NCI-H2029 (cell line): ENCODE measurements at regions not wholly inside any gene's neighbourhood (a gene's known extent, or its start where the extent isn't known, plus 50 kb on each side); places are given as distances from the start of the nearest gene placed in this dataset.
A peak's percentile ranks its signal among the peaks of the same experiment; 100 is the strongest.

Source experiments
- DNase-seq: peaks from one replicate; lab custom pipeline; 2025; lab: John Stamatoyannopoulos, UW

DNA sequence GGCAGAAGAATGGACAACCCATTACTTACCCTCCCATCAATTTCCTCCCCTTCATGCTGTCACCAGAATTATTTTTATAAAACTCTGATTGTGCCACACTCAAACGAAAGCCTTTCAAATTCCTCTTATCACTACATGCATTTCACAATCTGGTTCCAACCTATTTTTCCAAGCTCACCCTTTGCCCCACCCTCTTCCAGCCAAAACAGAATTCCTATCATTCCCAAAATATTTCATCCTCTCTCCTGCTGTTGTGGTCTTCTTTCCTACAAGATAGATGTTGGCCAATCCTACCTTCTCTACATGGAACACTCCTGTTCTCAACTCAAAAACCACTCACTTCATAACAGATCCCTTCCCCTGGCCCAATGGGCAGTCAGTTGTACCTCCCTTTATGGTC lies 111.5 kb downstream of the ELAPOR2 start:
- DNase-seq = no peak

DNA sequence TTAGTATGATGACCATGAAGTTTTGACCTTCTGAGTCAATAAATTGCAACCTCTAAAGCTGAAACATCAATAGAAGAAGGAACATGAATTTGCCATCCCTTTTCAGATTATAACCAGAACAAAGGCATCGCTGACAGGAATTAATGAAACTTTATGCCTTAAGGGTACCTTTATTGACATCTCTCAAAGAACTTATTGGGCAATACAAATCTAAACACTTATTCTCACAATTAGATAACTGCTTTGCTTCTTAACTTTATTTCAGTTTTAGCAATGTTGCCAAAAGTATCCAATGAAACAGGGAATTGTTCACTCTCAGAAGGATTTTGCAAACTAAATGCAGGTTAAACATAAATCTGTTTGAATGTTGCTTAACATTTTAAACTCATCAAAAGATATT lies 116.0 kb downstream of the ELAPOR2 start:
- DNase-seq = no peak

DNA sequence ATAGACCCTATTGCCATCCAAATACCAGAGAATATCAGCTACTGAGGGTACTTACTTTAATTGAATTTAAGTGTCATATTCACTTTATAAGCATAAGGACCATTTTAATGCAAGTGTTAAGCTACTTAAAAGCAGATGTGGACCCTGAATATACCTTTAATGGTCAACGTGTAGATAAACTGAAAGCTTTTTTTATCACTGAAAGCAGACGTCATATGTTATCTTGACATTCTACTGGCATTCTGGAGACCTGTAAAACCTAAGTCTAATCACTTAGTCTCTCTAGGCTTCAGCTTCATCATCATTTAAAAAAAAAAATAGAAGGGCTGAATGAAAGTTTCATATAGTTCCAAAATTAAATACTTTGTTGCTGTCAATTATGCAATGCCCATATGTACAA lies 116.5 kb downstream of the ELAPOR2 start:
- DNase-seq = no peak

DNA sequence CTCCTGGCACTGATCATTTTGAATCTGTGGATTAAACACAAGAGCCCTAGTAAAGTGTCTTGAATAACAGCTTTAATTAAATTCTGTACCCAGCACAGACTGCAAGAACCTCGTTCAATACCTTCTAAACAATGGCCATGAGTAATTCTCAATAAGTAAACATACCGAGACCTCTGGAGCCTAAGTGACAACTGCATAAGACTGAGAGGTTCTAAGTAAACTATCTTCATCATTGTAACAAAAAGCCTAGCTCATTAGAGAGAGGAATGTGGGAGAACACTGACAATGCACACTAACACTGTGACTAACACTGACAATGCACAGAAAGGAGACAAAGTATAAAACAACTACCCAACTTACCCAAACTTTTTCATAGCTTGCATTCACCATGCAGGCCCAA lies 117.4 kb downstream of the ELAPOR2 start:
- DNase-seq = no peak

DNA sequence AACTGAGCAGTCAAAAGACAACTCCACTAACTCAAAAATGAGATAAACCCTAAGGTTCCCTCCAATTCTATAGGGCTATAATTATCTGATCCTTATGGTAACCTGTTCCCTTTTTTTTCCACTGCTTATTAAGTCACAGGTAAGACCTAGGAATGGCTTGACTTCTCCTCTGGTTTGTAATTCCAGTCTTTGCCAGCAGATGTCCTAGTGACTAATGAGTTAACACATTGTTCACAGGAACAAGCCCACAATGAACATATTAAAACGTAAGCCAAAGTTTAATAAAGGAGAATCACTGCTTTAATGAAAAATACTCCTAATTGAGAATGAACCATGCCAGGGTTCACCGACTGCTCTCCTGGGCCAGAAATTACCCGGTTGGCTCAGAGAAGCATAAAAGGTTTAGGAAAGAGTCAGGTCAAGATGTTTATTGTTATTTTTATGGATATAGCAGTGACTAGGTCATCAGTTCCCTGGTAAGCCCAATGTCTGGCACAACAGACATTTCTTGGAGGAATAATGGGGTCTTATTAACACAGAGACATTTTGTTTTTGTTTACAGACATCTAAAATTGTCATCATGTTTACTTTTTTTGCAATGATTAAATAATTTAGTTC lies 120.1 kb downstream of the ELAPOR2 start:
- DNase-seq = peak; percentile 57

DNA sequence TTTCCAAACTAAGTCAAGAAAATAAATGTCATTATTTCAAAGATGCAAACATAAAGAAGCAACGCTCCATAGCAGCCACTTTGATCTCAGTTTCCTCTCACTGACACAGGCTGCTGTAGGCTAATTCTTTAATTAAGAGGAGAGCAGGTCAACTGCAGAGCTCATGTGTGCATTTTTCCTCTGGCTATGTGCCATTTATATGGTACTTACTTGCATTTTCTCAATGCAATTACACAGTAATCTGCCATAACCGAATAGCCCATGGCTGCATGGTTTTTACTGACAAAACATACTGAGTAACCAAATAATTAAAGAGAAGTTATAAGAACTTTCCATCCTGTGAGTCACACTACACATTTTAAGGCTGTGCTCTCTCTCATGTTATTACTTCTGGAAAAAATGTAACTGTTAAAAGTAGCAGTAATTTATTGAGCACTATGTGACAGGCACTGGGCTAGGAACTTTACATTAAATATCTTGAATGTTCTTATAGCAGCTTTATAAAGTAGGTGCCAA lies 122.0 kb downstream of the ELAPOR2 start:
- no peak for DNase-seq

DNA sequence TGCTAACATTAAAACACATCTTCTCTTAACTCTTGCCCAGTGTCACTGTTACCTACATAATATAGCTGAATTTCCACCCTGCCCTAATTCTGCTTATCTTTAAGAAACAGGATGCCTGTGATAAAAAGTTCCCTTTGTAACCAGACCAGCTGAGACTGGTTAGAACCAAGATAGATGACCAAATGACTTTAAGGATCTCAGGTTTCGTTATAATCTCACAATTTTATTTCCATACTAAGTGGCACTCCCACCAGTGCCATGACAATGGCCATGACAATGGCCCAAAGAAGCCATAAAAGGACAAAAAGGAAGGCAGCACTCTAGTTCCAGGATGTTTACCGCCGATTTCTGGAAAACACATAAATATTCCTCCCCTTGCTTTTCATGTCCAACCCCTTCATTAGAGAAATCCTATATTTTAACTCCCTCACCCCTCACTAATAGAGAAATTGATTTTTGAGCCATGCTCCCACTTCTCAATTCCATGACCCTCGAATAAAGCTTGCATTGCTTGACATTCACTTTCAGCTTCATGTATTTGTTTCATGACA lies 126.1 kb downstream of the ELAPOR2 start:
- DNase-seq = no peak

DNA sequence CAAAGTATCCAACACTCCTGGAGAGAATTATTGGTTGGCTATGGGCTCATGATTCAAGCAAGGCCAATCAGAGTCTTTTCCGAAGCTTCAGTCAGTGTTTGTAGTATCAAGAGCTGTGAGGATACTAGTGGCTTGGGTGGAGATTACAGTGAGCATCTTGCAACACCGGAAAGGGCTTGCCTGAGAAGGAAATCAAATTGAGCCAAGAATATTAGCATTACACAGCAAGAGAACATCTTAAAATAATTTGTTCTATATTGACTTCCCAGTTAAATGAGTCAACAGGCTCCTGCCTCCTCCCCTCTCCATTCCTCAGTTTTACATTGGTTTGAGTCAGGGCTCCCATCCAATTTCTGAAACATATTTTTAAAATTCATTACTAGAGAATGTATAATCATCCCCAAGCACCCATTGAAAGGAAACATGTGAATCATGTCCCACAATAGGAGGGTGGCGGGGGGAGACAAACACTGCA lies 127.4 kb downstream of the ELAPOR2 start:
- DNase-seq = no peak

DNA sequence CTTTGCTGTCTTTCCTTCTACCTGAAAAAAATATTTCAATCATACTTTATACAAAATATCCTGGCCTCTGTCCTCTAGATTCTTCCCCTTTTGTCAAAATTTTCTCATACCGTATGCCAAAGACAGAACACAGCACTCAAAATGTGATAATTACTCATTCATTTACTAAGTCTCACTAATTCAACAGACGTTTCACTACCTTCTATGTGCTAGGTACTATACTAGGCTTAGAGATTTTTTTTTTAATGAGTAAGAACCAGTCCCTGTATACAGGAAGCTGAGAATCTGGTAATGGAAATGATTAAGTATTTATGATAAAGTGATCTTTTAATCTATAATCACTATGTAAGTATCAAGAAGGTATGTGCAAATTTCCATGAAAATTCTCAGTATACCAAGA lies 128.0 kb downstream of the ELAPOR2 start:
- DNase-seq = no peak

DNA sequence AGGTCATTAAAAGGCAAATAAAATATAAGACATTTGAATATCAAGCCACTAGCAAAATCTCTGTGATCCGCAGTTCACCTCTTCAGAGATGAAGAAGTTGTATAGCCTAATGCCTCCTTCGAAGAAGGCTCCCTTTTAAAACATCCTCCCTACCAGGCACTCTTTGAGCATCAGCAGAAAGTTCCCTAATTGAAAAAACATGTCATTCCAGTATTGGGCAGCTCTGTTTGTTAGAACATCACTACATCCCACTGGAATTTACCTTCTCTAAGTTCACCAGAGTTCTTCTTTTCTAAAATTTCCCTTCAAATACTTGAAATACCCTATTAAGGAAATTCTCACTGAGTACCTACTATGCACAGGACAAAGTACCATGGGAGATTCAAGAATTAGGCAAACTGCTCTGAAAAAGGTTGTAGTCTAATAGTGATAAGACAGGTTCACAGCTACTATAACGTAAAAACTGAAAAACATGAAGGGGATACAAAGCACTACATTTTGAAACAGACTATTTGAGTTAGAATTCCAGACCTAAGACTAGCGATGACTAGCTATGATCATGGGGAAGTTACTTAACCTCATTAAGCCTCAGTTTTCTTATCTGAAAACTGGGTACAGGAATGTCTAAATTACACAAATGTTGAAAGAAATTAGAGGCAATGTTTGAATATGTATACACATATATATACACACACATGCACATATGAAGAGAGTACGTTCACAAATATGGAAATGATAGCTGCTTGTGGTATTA lies 128.7 kb downstream of the ELAPOR2 start:
- no peak for DNase-seq

DNA sequence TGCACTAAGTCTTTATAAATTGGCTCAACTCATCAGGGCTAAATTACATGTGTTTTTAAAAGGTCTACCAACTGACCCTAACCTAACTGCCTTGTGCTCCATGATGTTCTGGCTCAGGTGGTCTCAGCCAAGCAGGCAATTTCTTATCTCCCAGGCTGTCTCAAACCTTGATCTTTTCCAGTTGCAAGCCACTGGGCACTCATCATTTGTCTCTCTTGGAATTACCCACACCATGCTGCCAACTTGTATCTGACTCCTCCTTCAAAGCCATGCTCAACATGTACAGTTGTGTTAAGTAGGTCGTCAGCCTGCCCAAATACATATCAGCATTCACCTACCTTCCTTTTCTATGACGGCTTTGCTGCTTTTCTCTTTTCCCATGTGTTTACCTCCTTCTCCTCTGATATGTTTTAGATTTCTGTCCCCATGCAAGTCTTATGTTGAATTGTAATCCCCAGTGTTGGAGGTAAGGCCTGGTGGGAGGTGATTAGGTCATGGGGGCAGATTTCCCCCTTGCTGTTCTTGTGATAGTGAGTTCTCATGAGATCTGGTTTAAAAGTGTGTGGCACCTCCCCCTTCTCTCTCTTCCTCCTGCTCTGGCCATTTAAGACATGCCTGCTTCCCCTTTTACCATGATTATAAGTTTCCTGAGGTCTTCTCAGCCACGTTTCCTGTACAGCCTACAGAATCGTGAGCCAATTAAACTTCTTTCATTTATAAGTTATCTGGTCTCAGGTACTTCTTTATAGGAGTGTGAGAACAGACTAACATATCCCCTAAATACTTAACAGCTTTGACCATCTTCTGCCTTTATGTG lies 130.0 kb downstream of the ELAPOR2 start:
- DNase-seq = no peak

DNA sequence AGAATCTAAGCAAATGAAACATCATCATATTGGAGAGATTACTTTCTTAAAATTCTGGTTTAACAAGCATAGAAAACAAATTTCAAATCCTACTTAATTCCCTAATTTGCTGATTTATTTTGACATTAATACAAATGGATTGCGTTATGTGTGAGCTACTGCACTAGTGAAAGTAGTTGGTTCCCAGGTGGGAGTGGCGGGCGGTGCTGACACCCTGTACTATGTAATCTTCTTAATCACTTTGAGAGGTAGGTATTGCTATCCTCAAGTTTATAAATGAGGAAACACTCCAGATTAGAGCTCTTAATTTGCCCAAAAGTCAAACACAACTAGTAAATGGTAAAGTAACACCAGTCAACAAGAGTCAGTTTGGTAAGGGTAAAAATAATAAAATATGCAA lies 131.1 kb downstream of the ELAPOR2 start:
- no peak for DNase-seq

DNA sequence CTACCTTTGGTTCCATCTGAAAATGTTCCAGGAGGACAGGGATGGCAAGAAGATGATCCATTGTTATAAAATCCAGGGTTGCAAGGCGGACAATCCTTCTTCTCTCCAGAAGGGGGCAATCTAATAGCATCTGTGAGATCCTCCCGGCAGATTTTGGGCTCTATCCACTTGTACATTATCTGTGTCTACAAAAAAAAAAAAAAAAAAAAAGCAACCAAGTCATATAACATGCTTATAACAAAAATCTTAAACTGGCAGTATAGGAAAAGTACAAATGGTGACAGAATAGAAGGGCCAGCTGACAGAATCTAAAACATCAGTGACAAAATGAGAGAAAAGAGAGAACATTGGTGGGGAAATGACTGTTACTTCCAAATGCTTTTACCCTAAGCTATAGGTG lies 132.7 kb downstream of the ELAPOR2 start:
- DNase-seq = peak; percentile 39

DNA sequence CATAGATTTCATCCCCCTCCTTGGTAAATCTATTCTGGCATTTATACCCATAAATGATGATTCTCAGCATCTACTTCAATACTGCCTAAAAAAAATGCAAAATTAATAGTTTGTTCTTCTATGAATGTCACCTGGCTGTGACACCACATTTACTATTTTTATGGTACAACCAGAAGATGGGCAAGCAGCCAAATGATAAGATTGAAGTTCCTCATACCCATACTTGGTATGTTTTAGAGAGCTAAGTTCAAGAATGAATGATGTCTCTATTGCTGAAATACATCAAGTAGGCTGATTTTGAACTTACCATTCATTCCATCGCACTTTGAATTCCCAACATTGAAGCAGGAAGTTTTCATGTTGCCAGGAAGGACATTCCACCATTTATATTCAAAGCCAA lies 134.2 kb downstream of the ELAPOR2 start:
- no peak for DNase-seq

DNA sequence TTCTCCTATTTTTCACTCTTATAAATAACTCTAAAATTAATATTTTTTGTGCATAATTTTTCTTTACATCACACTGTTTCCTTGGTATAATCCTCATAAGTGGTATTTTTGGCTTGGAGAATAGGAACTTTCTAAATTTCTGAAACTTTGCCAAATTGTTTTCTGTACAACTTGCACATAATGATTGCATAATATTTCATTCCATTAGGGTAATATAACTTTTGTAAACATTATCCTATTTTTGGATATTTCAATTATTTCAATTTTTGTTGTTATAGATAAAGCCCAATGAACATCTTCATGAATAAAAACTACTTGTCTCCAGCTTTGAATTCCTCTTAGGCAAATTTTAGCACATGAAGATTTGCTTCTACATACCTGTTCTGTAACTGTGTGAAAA lies 135.9 kb downstream of the ELAPOR2 start:
- no peak for DNase-seq

DNA sequence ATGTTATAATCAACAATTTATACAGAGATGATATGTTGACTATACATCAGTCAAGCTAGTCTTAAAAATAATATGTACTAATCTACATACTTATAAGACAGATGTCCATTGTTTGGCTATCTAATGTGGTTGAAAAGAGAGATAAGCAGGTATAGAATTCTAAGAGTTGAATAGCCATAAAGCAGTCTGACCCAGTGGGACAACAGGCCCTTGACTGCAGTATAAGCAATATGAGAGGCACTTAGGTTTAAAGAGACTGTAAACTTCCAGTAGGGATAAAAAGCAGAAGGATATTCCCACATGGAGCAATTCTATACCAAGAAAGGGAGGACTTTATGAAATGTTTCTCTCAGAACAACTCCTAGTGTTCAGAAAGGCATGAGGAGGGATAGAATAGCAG lies 139.3 kb downstream of the ELAPOR2 start:
- peak; percentile 29 for DNase-seq

DNA sequence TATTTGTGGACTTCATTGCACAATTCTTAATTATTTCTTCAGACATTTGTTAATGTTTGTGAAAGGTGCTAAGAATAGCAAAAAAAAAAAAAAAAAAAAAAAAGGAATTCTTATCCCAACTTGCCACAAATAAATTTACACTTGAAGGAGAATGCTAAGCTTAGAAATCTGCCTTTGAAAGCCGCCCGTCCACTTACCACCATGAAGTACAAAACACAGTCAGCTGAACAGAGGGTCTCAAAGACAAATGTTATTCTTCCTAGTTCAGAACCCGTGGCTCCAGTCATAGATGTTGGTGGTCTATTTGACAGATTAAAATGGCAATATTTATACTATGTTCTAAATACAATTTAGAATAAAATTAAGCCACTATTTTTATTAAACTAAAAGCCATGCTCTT lies 141.2 kb downstream of the ELAPOR2 start:
- no peak for DNase-seq

DNA sequence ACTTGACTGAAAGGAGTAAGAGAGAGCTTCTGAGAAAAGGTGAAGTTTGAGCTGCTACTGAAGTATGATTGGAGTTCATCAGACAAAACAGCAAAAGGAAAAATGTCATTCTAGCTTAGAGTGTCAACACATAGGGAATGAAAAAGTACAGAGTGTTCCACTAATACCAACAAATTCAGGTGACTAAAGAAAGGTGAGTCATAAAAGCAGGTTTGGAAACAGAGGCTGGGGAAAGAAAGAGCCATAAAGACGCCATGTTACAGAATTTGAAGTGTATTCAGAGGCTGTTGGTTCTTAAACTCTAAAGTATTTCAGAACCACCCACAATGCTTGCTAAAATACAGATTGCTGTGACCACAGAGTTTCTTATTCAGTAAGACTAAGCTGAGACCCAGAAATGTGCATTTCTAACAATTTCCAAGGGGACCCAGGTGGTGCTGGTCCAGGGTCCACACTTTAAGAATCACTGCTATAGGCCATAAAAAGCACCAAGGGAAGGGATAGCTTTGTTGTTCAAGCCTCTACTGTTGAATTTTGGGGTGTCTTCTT lies 143.1 kb downstream of the ELAPOR2 start:
- DNase-seq = no peak

DNA sequence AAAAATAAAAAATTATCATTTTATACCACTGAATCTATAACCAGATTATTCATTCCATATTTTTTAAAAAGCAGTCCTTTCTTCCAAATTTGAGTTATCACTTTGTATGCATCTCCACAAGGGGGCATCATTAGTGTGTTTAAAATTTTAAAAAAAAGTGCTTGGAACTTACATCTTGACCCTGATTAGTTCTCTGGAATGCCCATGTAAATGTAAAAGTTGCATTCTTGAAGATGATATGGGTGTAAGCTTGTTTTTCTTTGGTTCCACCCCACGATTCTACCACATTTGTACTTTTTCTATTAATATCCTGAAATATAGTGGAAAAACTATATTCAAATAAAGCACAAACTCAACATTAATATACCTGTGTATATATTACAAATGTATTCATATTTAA lies 144.9 kb downstream of the ELAPOR2 start:
- DNase-seq = no peak
